C4-2B (cell line): ENCODE measurements at regions not wholly inside any gene's neighbourhood (a gene's known extent, or its start where the extent isn't known, plus 50 kb on each side); places are given as distances from the start of the nearest gene placed in this dataset.

ENCODE experiments used
- ZFX ChIP-seq: fragments of 450-650 bp; IDR thresholded peaks from 2 replicates; pipeline ENCODE4 v1.6.1; 2017
- TF ChIP-seq, protein P1 (sequence below): fragments of 450-650 bp; conservative IDR thresholded peaks from 2 replicates; pipeline ENCODE4 v1.5.1; 2017; ENCODE audit warnings: mild to moderate bottlenecking

DNA sequence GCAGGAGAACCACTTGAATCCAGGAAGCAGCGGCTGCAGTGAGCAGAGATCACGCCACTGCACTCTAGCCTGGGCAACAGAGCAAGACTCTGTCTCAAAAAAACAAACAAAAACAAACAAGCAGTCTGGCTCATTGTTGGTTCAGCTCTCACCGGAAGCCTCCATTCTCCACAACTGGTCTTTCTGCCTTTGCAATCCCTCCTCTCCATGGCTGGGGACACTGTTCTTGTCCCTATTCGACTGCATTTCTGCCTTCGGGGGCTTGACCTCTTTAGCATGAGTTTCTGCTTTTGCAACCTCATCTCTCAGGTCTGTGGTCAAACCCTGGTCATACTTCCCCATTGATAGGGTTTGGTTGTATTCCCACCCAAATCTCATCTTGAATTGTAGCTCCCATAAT lies 216.3 kb upstream of the NR5A2 start:
- TF ChIP-seq, protein P1, sequence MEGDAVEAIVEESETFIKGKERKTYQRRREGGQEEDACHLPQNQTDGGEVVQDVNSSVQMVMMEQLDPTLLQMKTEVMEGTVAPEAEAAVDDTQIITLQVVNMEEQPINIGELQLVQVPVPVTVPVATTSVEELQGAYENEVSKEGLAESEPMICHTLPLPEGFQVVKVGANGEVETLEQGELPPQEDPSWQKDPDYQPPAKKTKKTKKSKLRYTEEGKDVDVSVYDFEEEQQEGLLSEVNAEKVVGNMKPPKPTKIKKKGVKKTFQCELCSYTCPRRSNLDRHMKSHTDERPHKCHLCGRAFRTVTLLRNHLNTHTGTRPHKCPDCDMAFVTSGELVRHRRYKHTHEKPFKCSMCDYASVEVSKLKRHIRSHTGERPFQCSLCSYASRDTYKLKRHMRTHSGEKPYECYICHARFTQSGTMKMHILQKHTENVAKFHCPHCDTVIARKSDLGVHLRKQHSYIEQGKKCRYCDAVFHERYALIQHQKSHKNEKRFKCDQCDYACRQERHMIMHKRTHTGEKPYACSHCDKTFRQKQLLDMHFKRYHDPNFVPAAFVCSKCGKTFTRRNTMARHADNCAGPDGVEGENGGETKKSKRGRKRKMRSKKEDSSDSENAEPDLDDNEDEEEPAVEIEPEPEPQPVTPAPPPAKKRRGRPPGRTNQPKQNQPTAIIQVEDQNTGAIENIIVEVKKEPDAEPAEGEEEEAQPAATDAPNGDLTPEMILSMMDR = no peak
- no peak for TF ChIP-seq ZFX
